ENCODE measurements at regions not wholly inside any gene's neighbourhood (a gene's known extent, or its start where the extent isn't known, plus 50 kb on each side); places are given as distances from the start of the nearest gene placed in this dataset.

GRCh38 chr6:7468382-7469081 is 72.9 kb upstream of the DSP start:
- Mint-ChIP-seq H3K27me3 (no peaks in the 10 kb centered on the region), H3K9me3 (peaks cover 8% of the 10 kb centered on the region), H3K36me3 (no peaks in the 10 kb centered on the region), H3K4me3 (peak overlapping the region; percentile 76), H3K4me1 (ENCODE audit: unreplicated experiment) (peaks cover 29% of the 10 kb centered on the region), H3K27ac (peak overlapping the region; percentile 44)
- TF ChIP-seq, protein P1, sequence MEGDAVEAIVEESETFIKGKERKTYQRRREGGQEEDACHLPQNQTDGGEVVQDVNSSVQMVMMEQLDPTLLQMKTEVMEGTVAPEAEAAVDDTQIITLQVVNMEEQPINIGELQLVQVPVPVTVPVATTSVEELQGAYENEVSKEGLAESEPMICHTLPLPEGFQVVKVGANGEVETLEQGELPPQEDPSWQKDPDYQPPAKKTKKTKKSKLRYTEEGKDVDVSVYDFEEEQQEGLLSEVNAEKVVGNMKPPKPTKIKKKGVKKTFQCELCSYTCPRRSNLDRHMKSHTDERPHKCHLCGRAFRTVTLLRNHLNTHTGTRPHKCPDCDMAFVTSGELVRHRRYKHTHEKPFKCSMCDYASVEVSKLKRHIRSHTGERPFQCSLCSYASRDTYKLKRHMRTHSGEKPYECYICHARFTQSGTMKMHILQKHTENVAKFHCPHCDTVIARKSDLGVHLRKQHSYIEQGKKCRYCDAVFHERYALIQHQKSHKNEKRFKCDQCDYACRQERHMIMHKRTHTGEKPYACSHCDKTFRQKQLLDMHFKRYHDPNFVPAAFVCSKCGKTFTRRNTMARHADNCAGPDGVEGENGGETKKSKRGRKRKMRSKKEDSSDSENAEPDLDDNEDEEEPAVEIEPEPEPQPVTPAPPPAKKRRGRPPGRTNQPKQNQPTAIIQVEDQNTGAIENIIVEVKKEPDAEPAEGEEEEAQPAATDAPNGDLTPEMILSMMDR (conservative IDR thresholded peaks at IDR 0.05): no peak
- DNase-seq (ENCODE audit: extremely low spot score, unreplicated experiment): no peak

DNA sequence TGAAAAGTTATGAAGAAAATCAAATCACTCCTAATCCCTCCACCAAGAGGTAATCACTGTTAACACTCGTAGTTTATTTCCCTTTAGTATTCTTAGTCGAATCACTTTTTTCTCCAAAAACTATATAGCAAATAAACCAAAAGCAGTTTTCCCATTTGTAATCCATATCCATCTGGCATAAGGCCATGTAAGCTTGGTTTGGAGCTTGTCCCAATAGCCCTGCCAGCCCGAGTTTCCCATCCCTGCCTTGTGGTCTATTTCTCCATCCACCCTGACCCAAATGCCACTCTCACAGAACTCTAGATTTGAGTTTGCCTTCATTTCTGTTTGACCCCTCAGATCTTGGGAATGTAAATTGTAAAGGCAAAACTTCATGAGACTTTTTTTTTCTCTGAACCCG is 71.8 kb upstream of the DSP start:
- no peaks in the 10 kb centered on the region for H3K27me3 Mint-ChIP-seq
- peak overlapping the region; percentile 64 for H3K27ac Mint-ChIP-seq
- no peaks in the 10 kb centered on the region for H3K36me3 Mint-ChIP-seq
- TF ChIP-seq, protein P1 (conservative IDR thresholded peaks at IDR 0.05): no peak
- H3K9me3 Mint-ChIP-seq: peaks cover 8% of the 10 kb centered on the region
- H3K4me1 Mint-ChIP-seq (ENCODE audit: unreplicated experiment): peaks cover 30% of the 10 kb centered on the region
- DNase-seq (ENCODE audit: extremely low spot score, unreplicated experiment): no peak
- no peak overlapping the region for H3K4me3 Mint-ChIP-seq

GRCh38 chr6:7471171-7471570 is 70.3 kb upstream of the DSP start:
- Mint-ChIP-seq H3K27me3 (no peaks in the 10 kb centered on the region), H3K36me3 (no peaks in the 10 kb centered on the region), H3K9me3 (peaks cover 8% of the 10 kb centered on the region), H3K4me1 (ENCODE audit: unreplicated experiment) (peaks cover 30% of the 10 kb centered on the region), H3K27ac (no peak overlapping the region), H3K4me3 (peak overlapping the region; percentile 2)
- no peak for DNase-seq (ENCODE audit: extremely low spot score, unreplicated experiment)
- TF ChIP-seq, protein P1 (conservative IDR thresholded peaks at IDR 0.05): no peak

DNA sequence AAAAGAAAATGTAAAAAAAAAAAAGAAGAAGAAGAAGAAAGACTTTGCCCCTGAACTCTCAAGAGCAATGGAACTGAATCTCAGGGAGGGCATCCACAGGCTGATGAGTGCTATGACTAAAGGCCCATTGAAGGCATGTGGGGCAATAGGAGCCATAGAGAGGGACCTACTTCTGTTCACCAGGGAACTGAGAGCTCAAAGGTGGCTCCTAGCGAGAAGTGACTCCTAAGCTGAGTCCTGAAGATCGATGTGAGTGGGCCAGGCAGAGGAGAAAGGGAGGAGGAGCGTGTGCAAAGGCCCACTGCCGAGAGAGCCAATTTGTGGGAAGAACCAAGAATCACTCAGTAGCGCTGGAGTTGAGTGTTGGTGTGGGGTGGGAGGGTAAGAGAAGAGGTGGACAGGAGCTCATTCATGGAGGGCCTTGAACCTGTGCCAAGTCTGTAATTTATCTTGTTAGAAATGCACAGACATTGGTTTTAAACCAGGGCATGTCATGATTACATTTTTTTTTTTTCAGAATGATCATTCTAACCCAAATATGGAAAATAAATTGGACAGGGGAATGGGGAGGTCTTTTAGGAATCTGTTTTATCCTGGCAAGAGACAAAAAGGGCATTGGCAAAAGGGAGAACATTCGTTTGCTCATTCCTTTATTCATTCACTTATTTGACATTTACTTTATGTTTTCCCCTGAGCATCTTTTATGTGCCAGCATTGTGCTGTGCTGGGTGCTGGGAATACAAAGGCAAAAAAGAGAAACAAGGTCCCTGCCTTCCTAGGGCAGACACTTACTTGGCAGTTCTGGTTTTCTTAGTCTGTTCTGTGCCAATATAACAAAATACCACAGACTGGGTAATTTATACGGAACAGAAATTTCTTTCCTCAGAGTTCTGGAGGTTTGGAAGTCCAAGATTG is 67.4 kb upstream of the DSP start:
- Mint-ChIP-seq H3K4me1 (ENCODE audit: unreplicated experiment) (peaks cover 7% of the 10 kb centered on the region), H3K36me3 (no peaks in the 10 kb centered on the region), H3K4me3 (no peak overlapping the region), H3K9me3 (peaks cover 8% of the 10 kb centered on the region), H3K27me3 (no peaks in the 10 kb centered on the region), H3K27ac (no peak overlapping the region)
- no peak for DNase-seq (ENCODE audit: extremely low spot score, unreplicated experiment)
- TF ChIP-seq, protein P1 (conservative IDR thresholded peaks at IDR 0.05): no peak

GRCh38 chr6:7475081-7475480 is 66.4 kb upstream of the DSP start:
- Mint-ChIP-seq H3K27ac (no peak overlapping the region), H3K9me3 (peaks cover 8% of the 10 kb centered on the region), H3K4me1 (ENCODE audit: unreplicated experiment) (peaks cover 7% of the 10 kb centered on the region), H3K4me3 (no peak overlapping the region), H3K36me3 (no peaks in the 10 kb centered on the region), H3K27me3 (no peaks in the 10 kb centered on the region)
- DNase-seq (ENCODE audit: extremely low spot score, unreplicated experiment): no peak
- TF ChIP-seq, protein P1 (conservative IDR thresholded peaks at IDR 0.05): no peak

Data from type B pancreatic cell (in vitro differentiated cells).